Embryonic facial prominence (tissue), 1 donor: ENCODE measurements at regions not wholly inside any gene's neighbourhood (a gene's known extent, or its start where the extent isn't known, plus 50 kb on each side); places are given as distances from the start of the nearest gene placed in this dataset.

Experiments used
- DNase-seq: peaks from one replicate; pipeline ENCODE4 v3.0.0-alpha.2; 2016; ENCODE audit errors: extremely low spot score

DNA sequence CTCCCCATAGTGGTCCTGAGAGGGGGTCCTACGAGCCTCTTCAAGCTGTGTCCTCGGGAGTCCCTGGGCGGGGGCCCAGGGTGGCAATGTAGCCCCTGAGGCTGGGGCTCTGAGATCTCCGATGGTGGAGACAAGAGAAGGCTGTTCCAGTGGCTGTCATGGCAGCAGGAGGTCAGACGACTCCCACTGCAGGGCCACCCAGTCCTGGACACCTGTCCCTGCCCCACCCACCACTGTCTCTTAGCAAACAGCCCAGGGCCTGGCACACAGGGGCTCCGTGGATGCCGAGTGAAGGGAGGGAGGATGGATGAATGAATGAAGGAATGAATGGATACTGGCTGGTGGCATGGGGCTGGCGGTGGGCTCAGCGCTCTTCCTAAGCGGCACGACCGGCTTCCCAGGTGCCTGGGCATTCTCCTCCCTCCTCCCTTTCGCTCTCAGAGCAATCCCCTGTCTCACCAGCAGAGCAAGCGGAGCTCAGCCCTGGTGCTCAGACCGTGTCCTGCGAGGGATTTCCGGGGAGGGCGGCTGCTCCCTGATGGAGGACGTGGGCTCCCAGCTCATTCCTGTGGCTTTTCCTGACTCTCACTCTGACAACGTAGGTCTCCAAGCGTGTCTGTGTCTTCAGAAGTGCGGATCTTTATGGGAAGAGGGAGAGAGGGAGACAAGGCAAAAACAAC is 1272.6 kb downstream of the BRD1 start:
- DNase-seq, result no peak

DNA sequence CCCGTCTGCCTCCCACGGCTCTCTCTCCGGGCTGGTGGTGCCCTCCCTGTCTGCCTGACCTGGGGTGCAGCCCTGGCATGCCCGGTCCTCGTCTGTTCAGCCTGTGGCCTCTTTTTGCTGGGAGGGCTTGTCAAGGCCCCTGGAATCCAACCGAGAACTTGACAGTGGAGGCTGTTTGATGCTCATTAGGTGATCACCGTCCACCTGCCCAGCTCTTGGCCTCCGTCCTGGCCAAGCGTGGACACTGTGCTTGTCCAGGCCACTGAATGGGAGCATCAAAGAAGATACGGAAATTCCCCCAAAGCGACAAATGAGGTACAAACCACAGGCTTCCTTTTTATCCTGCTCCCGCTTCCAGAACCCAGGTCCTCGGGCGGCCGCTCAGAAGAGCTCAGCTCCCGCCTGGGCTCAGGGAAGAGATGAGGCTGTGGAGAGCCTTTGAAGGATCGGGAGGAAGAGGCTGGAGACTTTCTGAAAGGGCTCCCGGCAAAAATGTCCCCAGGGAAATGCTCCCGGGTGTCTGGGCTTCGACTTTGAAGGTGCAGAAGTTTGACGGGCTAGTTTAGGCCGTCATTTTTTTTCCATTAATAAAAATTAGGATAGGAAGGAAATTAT is 1273.9 kb downstream of the BRD1 start:
- DNase-seq, result no peak

GRCh38 chr22:48553119-48553518 is 1274.6 kb downstream of the BRD1 start:
- DNase-seq, result no peak

- no peak for DNase-seq
These were observed 1275.9 kb downstream of the BRD1 start for GRCh38 chr22:48551716-48552268.

- DNase-seq, result no peak
These were observed 1276.6 kb downstream of the BRD1 start for GRCh38 chr22:48551061-48551460.

GRCh38 chr22:48548391-48548790 is 1279.3 kb downstream of the BRD1 start:
- DNase-seq, result no peak

GRCh38 chr22:48547971-48548370 is 1279.7 kb downstream of the BRD1 start:
- no peak for DNase-seq

GRCh38 chr22:48546653-48547424 is 1280.8 kb downstream of the BRD1 start:
- DNase-seq, result no peak

- no peak for DNase-seq
These were observed 1281.7 kb downstream of the BRD1 start for GRCh38 chr22:48545987-48546386.

- DNase-seq, result no peak
These were observed 1286.1 kb downstream of the BRD1 start for GRCh38 chr22:48541401-48542098.

- no peak for DNase-seq
These were observed 1288.4 kb downstream of the BRD1 start for GRCh38 chr22:48539261-48539660.

DNA sequence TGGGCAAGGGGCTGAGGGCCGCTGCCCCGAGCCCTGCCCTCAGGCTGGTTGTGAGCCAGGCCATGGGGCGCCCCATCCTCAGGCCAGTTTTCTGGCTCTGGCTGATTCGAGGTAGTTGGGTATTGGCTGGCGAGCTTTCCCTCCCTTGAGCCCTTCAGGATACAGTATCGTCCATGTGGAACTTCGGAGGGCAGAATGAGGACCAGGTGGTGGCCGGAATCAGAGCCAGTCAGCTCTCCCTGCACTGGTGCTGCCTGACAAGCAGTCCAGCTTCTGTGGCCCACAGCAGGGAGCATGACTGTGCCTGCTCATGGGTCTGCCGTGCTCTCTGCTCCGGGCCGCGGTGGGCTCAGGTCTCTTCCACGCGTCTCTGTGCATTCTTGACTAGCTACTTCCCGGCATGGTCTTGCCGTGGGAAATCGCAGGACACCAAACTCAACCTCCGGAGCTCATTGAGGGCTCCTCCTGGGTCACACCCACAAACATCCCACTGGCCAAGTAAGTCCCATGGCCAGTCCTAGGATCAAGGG is 1289.3 kb downstream of the BRD1 start:
- no peak for DNase-seq

GRCh38 chr22:48537343-48537680 is 1290.4 kb downstream of the BRD1 start:
- no peak for DNase-seq

DNA sequence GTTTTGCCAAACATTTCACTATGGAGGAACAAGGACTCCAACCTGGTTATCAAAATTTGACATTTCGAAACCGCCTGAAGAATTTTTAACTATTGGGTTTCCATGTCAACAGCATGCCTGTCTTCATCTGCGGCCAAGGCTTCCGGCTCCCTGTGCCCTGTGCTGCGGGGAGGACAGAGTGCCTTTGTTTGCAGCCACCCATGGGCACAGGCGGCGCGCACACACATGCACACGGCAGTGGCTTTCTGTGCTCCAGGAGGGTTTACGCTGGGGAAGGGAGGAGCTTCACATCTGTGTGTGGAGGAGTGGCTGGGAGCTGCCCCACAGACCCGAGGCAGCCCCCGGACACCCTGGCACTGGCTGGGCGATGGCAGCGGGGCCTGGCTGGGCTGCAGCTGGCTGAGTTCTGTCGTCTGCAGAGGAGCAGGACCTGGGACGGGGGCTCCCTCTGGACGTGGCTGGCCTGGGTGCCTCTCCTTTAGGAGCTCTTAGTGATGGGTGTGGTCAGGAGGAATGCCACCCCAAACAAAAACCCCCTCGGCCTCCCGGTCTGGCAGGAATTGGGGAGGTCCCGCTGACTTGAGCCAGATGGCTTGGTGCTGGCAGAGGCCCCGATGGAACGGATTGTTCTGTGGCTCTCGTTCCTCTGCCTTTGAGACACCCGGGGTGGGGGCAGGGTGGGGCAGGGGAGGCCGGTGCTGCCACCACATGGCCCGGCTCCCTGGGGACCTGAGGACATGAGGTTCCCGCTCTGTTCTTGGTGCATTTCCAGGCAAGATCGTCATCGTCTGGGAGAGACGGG is 1290.9 kb downstream of the BRD1 start:
- DNase-seq, result no peak

DNA sequence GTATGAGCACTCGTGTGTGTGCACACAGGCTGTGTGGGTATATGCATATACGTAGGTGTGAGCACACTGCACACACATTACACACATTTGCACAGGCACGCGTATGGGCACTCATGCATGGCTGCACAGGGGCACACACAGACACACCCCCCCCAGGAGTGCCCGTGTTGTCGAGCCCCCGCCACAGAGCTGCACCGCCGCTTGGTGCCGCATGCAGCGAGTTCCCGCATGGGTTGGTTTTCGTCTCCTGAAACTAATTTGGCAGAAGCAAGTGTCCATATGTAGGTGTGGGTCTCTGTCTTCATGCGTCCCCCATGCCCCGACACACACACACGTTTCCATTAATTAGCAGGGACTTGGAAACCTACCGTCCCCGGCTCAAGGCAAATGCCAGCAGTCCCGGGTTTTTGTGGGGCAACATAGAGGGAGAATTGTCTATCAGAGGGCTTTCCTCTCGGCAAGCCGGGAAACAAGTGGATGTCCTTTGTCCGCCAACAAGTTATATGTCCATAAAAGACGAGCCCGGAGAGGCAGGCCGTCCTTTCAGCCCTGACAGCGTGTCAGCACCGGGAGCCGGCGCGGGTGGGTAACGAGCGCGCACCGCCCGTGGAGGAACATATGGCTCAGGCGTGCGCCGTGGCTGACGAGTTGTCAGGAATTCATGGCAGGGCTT is 1291.7 kb downstream of the BRD1 start:
- no peak for DNase-seq

- no peak for DNase-seq
These were observed 1293.2 kb downstream of the BRD1 start for GRCh38 chr22:48534395-48534958.

DNA sequence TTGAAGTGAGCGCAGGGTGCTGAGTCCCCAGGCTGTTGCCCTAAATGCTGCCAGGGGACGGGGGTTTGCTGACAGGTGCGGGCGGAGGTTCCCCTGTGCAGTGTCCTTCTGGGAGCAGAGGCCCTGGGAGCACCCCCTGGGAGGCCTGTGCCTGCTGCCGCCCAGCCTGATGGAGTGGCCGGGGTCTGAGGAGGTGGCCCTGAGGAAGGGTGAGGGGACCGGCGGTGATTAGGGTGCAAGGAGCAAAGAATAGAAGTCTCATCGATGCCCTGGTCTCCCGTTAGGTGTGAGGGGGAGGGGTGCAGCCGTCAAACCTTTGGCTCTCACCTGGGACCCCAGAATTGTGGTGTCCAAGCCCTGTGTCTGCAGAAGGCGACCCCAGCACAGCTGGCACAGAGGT is 1294.7 kb downstream of the BRD1 start:
- DNase-seq, result no peak

DNA sequence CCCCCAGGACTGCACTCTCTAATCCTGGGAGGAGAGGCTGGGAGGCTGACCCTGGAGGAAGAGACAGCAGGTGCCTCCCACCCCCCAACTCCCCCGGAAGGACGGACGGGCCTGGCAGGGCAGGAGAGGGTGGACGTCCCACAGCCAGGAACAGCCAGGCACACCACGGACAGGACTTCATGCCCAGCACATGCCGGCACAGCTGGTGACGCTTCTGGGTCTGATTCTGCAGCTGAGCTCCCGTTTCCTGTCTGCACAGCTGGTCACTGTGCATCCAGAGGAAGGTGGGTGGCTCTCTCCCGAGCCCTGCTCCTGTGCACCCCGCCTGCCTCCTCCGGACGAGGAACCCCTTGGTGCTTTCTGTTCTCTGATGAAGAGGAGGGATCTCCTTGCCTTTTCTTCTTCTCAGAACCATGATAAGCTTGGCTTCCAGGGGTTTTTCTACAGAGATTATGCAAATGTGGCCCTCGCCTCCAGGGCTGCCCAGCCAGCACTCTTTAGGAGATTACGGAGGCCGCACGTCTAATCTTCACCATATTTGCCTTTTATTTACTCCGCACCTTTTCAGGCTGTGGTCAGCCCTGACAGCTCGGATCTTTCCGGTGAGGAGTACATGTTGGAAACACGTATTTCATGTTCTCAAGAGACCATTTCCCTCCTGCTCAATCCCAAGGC is 1295.8 kb downstream of the BRD1 start:
- DNase-seq, result no peak

DNA sequence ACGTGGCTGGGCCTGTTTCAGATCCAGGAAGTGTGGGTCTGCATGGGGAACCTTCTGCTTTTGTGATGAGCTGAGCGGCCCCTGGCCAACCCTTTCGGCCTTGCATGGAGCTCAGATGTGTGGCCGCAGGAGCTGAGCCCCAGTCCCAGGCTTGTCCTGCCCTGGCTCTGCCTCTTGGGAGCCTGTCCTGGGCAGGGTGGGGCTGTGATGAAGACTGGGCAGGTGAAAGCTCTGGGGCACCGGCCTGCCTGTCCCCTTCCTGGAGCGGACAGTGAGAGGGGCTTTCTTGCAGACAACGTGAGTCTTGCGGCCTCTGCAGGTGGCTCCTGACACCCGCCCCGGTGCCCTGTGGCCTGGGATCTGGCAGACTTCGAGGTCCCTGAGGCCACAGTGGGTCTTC is 1296.6 kb downstream of the BRD1 start:
- no peak for DNase-seq

DNA sequence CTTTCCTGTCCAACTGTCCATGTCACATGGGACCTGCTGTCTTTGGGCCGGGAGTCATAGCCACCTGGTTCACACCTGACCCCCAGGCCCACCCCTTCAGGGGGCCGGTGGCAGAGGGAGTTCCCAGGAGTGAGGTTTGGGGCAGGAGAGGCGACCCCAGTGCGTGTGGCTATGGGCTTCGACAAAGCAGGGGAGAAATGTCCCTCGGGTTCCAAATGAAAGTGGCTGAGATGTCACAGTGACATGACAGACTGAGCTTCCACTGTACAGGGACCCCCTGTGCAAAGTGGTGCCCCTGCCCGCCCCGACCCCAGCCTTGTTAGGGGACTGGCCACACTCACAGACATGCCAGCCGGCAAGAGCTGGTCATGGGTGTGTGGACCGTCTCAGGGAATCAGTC is 1297.0 kb downstream of the BRD1 start:
- no peak for DNase-seq
